ENCODE measurements at regions not wholly inside any gene's neighbourhood (a gene's known extent, or its start where the extent isn't known, plus 50 kb on each side); places are given as distances from the start of the nearest gene placed in this dataset.

GRCh38 chr13:50677687-50678463 is 165.6 kb downstream of the DLEU7 start:
- Histone ChIP-seq H3K9me3 (no peaks in the 10 kb centered on the region), H3K27ac (no peak overlapping the region), H3K4me1 (no peaks in the 10 kb centered on the region), H3K4me3 (no peak overlapping the region), H3K36me3 (no peaks in the 10 kb centered on the region), H3K27me3 (no peaks in the 10 kb centered on the region)
- ATAC-seq: peak in 2 of 4 donors; percentile 38 to 42
- 65 to 67% methylated on average over 10 of the region's 10 CpGs for WGBS, 2 donors
- DNase-seq: no peak
- TF ChIP-seq CTCF (IDR thresholded peaks at IDR 0.05): no peak
- intact Hi-C loops (cut with DNase I): no loop called here
- no peak for FAIRE-seq

GRCh38 chr13:50678464-50679162 is 164.9 kb downstream of the DLEU7 start:
- FAIRE-seq (no peak), ATAC-seq (no peak), DNase-seq (no peak)
- intact Hi-C loops (cut with DNase I): no loop called here
- no peaks in the 10 kb centered on the region for H3K27me3 ChIP-seq
- no peaks in the 10 kb centered on the region for H3K9me3 ChIP-seq
- no peak overlapping the region for H3K27ac ChIP-seq
- H3K4me1 ChIP-seq: no peaks in the 10 kb centered on the region
- TF ChIP-seq CTCF (IDR thresholded peaks at IDR 0.05): no peak
- no peak overlapping the region for H3K4me3 ChIP-seq
- WGBS, 2 donors: 84 to 90% methylated on average over 6 of the region's 6 CpGs
- H3K36me3 ChIP-seq: no peaks in the 10 kb centered on the region

DNA sequence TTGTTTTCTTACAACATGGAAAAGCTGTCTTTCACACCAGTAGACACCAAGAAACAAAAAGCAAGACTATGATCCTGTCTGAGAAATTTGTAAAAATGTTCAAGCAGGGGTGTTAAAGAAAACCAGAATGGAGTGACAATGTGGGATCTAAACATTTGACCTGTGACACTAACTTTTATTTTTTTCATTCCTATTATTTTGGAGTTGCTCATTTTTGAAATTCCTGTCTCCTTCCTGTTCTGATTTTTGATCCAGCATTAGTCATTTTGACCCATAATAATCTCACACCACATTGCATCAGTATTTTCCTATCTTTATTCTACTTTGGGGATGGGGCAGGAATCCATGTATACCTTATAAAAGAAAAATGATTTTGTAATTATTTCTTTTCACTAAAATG is 164.2 kb downstream of the DLEU7 start:
- DNase-seq (no peak), FAIRE-seq (no peak), ATAC-seq (no peak)
- no peak overlapping the region for H3K27ac ChIP-seq
- no peaks in the 10 kb centered on the region for H3K36me3 ChIP-seq
- no peak for TF ChIP-seq CTCF (IDR thresholded peaks at IDR 0.05)
- H3K4me3 ChIP-seq: no peak overlapping the region
- no peaks in the 10 kb centered on the region for H3K4me1 ChIP-seq
- H3K9me3 ChIP-seq: no peaks in the 10 kb centered on the region
- intact Hi-C loops (cut with DNase I): no loop called here
- no peaks in the 10 kb centered on the region for H3K27me3 ChIP-seq

GRCh38 chr13:50682002-50682401 is 161.5 kb downstream of the DLEU7 start:
- Histone ChIP-seq H3K27me3 (no peaks in the 10 kb centered on the region), H3K27ac (no peak overlapping the region), H3K36me3 (no peaks in the 10 kb centered on the region), H3K4me3 (no peak overlapping the region), H3K9me3 (no peaks in the 10 kb centered on the region), H3K4me1 (peaks cover 0 to 9% (median 8%) of the 10 kb centered on the region in 3 donors)
- no peak for DNase-seq
- no peak for ATAC-seq
- no peak for FAIRE-seq
- TF ChIP-seq CTCF (IDR thresholded peaks at IDR 0.05): no peak
- intact Hi-C loops (cut with DNase I): no loop called here

GRCh38 chr13:50682966-50683365 is 160.5 kb downstream of the DLEU7 start:
- Histone ChIP-seq H3K9me3 (no peaks in the 10 kb centered on the region), H3K27me3 (no peaks in the 10 kb centered on the region), H3K4me1 (peaks cover 0 to 9% (median 8%) of the 10 kb centered on the region in 3 donors), H3K4me3 (no peak overlapping the region), H3K36me3 (no peaks in the 10 kb centered on the region), H3K27ac (no peak overlapping the region)
- intact Hi-C loops (cut with DNase I): no loop called here
- FAIRE-seq (no peak), DNase-seq (no peak), ATAC-seq (no peak)
- WGBS, 2 donors: 78 to 83% methylated on average over 2 of the region's 2 CpGs
- TF ChIP-seq CTCF (IDR thresholded peaks at IDR 0.05): no peak

Measured in pancreas (tissue), 10 donors.